CD14-positive monocyte (primary cell): ENCODE measurements at regions not wholly inside any gene's neighbourhood (a gene's known extent, or its start where the extent isn't known, plus 50 kb on each side); places are given as distances from the start of the nearest gene placed in this dataset.

Experiments used
- DNase-seq, 3 donors: peaks; one replicate each; pipeline ENCODE4 v3.0.0-alpha.2; 2011 to 2022
- H2AFZ ChIP-seq: 2 replicates; pipeline ENCODE4 v1.6.0; 2012; ENCODE audit warnings: mild to moderate bottlenecking, low read depth, low read length, inconsistent platforms; ENCODE audit not compliant: insufficient read depth, poor library complexity, severe bottlenecking
- H3K27ac ChIP-seq, 2 donors: 1 replicate in 1 of 2; 2 replicates in 1 of 2; pipeline ENCODE4 v1.5.1; 2012 to 2013; ENCODE audit warnings: low read length in 2 of 2, control low read depth in 1 of 2, inconsistent platforms in 1 of 2, low read depth in 1 of 2, mild to moderate bottlenecking in 1 of 2
- H3K27me3 ChIP-seq, 2 donors: one replicate each; pipeline versions ENCODE4 v1.6.0 to v1.6.1; 2011 to 2013; ENCODE audit warnings: low read length in 2 of 2; ENCODE audit not compliant: control insufficient read depth in 2 of 2, insufficient read depth in 2 of 2
- H3K36me3 ChIP-seq, 2 donors: replicated peaks in 1 of 2; 1 replicate in 1 of 2; 2 replicates in 1 of 2; pipeline versions ENCODE4 v1.5.1 to v1.6.1; 2012 to 2013; ENCODE audit warnings: low read length in 2 of 2, control low read depth in 1 of 2, inconsistent platforms in 1 of 2, mild to moderate bottlenecking in 1 of 2; ENCODE audit not compliant: insufficient read depth in 2 of 2, control insufficient read depth in 1 of 2
- H3K4me1 ChIP-seq, 2 donors: 1 replicate in 1 of 2; 2 replicates in 1 of 2; pipeline versions ENCODE4 v1.5.1 to v1.6.1; 2012 to 2013; ENCODE audit warnings: low read length in 2 of 2, control low read depth in 1 of 2, inconsistent platforms in 1 of 2, mild to moderate bottlenecking in 1 of 2, moderate library complexity in 1 of 2; ENCODE audit not compliant: insufficient read depth in 2 of 2, control insufficient read depth in 1 of 2
- H3K4me2 ChIP-seq: replicated peaks from 2 replicates; pipeline ENCODE3; 2012; ENCODE audit warnings: low read length, moderate library complexity, mild to moderate bottlenecking; ENCODE audit not compliant: poor library complexity, severe bottlenecking; ENCODE audit errors: extremely low read depth
- H3K4me3 ChIP-seq, 3 experiments: fragments of 200-600 bp in 1 of 3; sonication (generic) in 1 of 3; replicated peaks in 1 of 3; 1 replicate in 2 of 3; 2 replicates in 1 of 3; pipeline ENCODE4 v1.5.1; 2011 to 2013; ENCODE audit warnings: low read length in 3 of 3, mild to moderate bottlenecking in 3 of 3, control low read depth in 2 of 3, low read depth in 2 of 3, inconsistent platforms in 1 of 3, moderate library complexity in 1 of 3
- H3K79me2 ChIP-seq: 2 replicates; pipeline ENCODE4 v1.6.0; 2012; ENCODE audit warnings: mild to moderate bottlenecking, control low read depth, inconsistent platforms, low read length, moderate library complexity; ENCODE audit not compliant: insufficient read depth
- H3K9ac ChIP-seq: 2 replicates; pipeline ENCODE4 v1.6.0; 2017; ENCODE audit warnings: low read length, mild to moderate bottlenecking; ENCODE audit not compliant: insufficient read depth, poor library complexity, severe bottlenecking
- H3K9me3 ChIP-seq, 2 donors: replicated peaks in 1 of 2; 1 replicate in 1 of 2; 2 replicates in 1 of 2; pipeline versions ENCODE4 v1.5.1 to v1.6.1; 2012 to 2013; ENCODE audit warnings: low read length in 2 of 2, control low read depth in 1 of 2; ENCODE audit not compliant: control insufficient read depth in 1 of 2, insufficient read depth in 1 of 2
- H4K20me1 ChIP-seq: 2 replicates; pipeline ENCODE4 v1.6.0; 2012; ENCODE audit warnings: mild to moderate bottlenecking, low read length, control low read depth, moderate library complexity; ENCODE audit not compliant: insufficient read depth
- H3K27ac Mint-ChIP-seq, 7 donors: one replicate each; pipeline ENCODE4 v1.8.0; 2020; ENCODE audit warnings: mild to moderate bottlenecking in 7 of 7, mixed read lengths in 7 of 7, moderate library complexity in 6 of 7, inconsistent platforms in 2 of 7
- H3K27me3 Mint-ChIP-seq, 3 donors: one replicate each; pipeline ENCODE4 v1.8.0; 2021 to 2022; ENCODE audit warnings: low read depth in 3 of 3, mild to moderate bottlenecking in 3 of 3, mixed read lengths in 3 of 3, moderate library complexity in 3 of 3, inconsistent platforms in 1 of 3
- H3K36me3 Mint-ChIP-seq, 2 donors: one replicate each; pipeline ENCODE4 v1.8.0; 2020; ENCODE audit warnings: mixed read lengths in 2 of 2, inconsistent platforms in 1 of 2, mild to moderate bottlenecking in 1 of 2
- H3K4me1 Mint-ChIP-seq: one replicate; pipeline ENCODE4 v1.8.0; 2020; ENCODE audit warnings: mild to moderate bottlenecking, mixed read lengths
- H3K4me3 Mint-ChIP-seq, 2 donors: one replicate each; pipeline ENCODE4 v1.8.0; 2020; ENCODE audit warnings: mild to moderate bottlenecking in 2 of 2, mixed read lengths in 2 of 2, moderate library complexity in 1 of 2
- H3K9me3 Mint-ChIP-seq, 7 donors: one replicate each; pipeline ENCODE4 v1.8.0; 2020 to 2022; ENCODE audit warnings: mixed read lengths in 7 of 7, mild to moderate bottlenecking in 6 of 7, moderate library complexity in 6 of 7, inconsistent platforms in 2 of 7
- CTCF ChIP-seq: fragments of 200-600 bp; IDR thresholded peaks from one replicate; pipeline ENCODE4 v1.8.0; 2022; ENCODE audit warnings: antibody characterized with exemption, mild to moderate bottlenecking
- WGBS: methylation state at CpG from one replicate; pipeline ENCODE4 v1.1.5; 2013; ENCODE audit warnings: missing lambda C conversion rate; ENCODE audit not compliant: insufficient coverage; 5-methylcytosine and 5-hydroxymethylcytosine counted together
- intact Hi-C, 2 donors: fragments of 100-400 bp; cut with micrococcal nuclease; formaldehyde crosslinking; loops; one replicate each; pipeline versions ENCODE4 v1.15.0 to v1.15.1; 2023

- no peak overlapping the region for H3K9ac ChIP-seq
- no peak overlapping the region for H3K4me3 Mint-ChIP-seq
- no peaks in the 10 kb centered on the region for H3K36me3 Mint-ChIP-seq
- peaks cover 0 to 6% (median 5%) of the 10 kb centered on the region in 3 donors for H3K27me3 Mint-ChIP-seq
- H3K4me1 Mint-ChIP-seq: no peaks in the 10 kb centered on the region
- no peak overlapping the region for H3K27ac Mint-ChIP-seq
- H3K4me1 ChIP-seq: no peaks in the 10 kb centered on the region
- no peaks in the 10 kb centered on the region for H3K9me3 ChIP-seq
- DNase-seq: no peak
- H3K27ac ChIP-seq: no peak overlapping the region
- H3K4me2 ChIP-seq: no peak overlapping the region
- no peak overlapping the region for H2AFZ ChIP-seq
- intact Hi-C loops: no loop called here
- peaks cover 0 to 1% (median 0%) of the 10 kb centered on the region in 7 donors for H3K9me3 Mint-ChIP-seq
- H3K4me3 ChIP-seq: no peak overlapping the region
- no peaks in the 10 kb centered on the region for H3K27me3 ChIP-seq
- H3K79me2 ChIP-seq: no peaks in the 10 kb centered on the region
- 95% methylated on average over 6 of the region's 6 CpGs for WGBS
- no peaks in the 10 kb centered on the region for H3K36me3 ChIP-seq
- no peak for TF ChIP-seq CTCF
- H4K20me1 ChIP-seq: no peaks in the 10 kb centered on the region
These were observed 121.3 kb upstream of the SERPIND1 start for GRCh38 chr22:20652582-20652981.

GRCh38 chr22:20653012-20653794, 120.7 kb upstream of the SERPIND1 start:
- Mint-ChIP-seq H3K36me3 (no peaks in the 10 kb centered on the region), H3K4me1 (no peaks in the 10 kb centered on the region), H3K4me3 (no peak overlapping the region), H3K27ac (no peak overlapping the region), H3K9me3 (peaks cover 0 to 1% (median 0%) of the 10 kb centered on the region in 7 donors), H3K27me3 (peaks cover 0 to 7% (median 6%) of the 10 kb centered on the region in 3 donors)
- H3K9ac ChIP-seq: no peak overlapping the region
- H3K4me3 ChIP-seq: no peak overlapping the region
- H3K9me3 ChIP-seq: no peaks in the 10 kb centered on the region
- no peak for TF ChIP-seq CTCF
- H3K36me3 ChIP-seq: no peaks in the 10 kb centered on the region
- DNase-seq: no peak
- H4K20me1 ChIP-seq: no peaks in the 10 kb centered on the region
- no peaks in the 10 kb centered on the region for H3K4me1 ChIP-seq
- H3K27ac ChIP-seq: no peak overlapping the region
- no peaks in the 10 kb centered on the region for H3K27me3 ChIP-seq
- intact Hi-C loops: no loop called here
- no peak overlapping the region for H3K4me2 ChIP-seq
- 85% methylated on average over 4 of the region's 7 CpGs for WGBS
- H3K79me2 ChIP-seq: no peaks in the 10 kb centered on the region
- H2AFZ ChIP-seq: no peak overlapping the region
